Calu3 (cell line): ENCODE measurements at regions not wholly inside any gene's neighbourhood (a gene's known extent, or its start where the extent isn't known, plus 50 kb on each side); places are given as distances from the start of the nearest gene placed in this dataset.
"Not testable (repeated sequence)": the region's sequence is repeated elsewhere in the genome, so short reads cannot be mapped to it uniquely, and the experiment has no call there.

Experiments used
- BruUV-seq: library from RNA; stranded (reverse); fragments of 400-500 nt; replicated peaks from 2 replicates; lab custom pipeline; 2021; lab: Mats Ljungman, UMichigan
- CTCF ChIA-PET: fragments of 300-600 bp; sonication (Branson Sonifier 250); formaldehyde crosslinking; loops from one replicate; lab custom pipeline; 2022; ENCODE audit warnings: antibody characterized with exemption; lab: Charles Lee
- DNase-seq: peaks from one replicate; pipeline ENCODE4 v3.0.0; 2022
- H3K27ac Mint-ChIP-seq: one replicate; pipeline ENCODE4 v1.8.0; 2022; ENCODE audit warnings: mixed read lengths; ENCODE audit not compliant: unreplicated experiment
- H3K27me3 Mint-ChIP-seq: one replicate; pipeline ENCODE4 v1.8.0; 2022; ENCODE audit warnings: mixed read lengths; ENCODE audit not compliant: unreplicated experiment
- H3K36me3 Mint-ChIP-seq: one replicate; pipeline ENCODE4 v1.8.0; 2022; ENCODE audit warnings: mild to moderate bottlenecking, moderate library complexity, mixed read lengths; ENCODE audit not compliant: insufficient read depth, unreplicated experiment
- H3K4me1 Mint-ChIP-seq: one replicate; pipeline ENCODE4 v1.8.0; 2022; ENCODE audit warnings: mild to moderate bottlenecking, low read depth, mixed read lengths; ENCODE audit not compliant: unreplicated experiment
- H3K4me3 Mint-ChIP-seq: one replicate; pipeline ENCODE4 v1.8.0; 2022; ENCODE audit warnings: mild to moderate bottlenecking, low read depth, moderate library complexity, mixed read lengths; ENCODE audit not compliant: unreplicated experiment
- H3K9me3 Mint-ChIP-seq: one replicate; pipeline ENCODE4 v1.8.0; 2022; ENCODE audit warnings: low read depth, mixed read lengths; ENCODE audit not compliant: unreplicated experiment
- CTCF ChIP-seq: fragments of 200-600 bp; IDR thresholded peaks from one replicate; pipeline ENCODE4 v1.8.0; 2022; ENCODE audit warnings: antibody characterized with exemption; ENCODE audit not compliant: unreplicated experiment
- intact Hi-C: fragments of 100-400 bp; cut with micrococcal nuclease; formaldehyde crosslinking; loops from one replicate; pipeline ENCODE4 v1.10.0; 2022; ENCODE audit not compliant: unreplicated experiment

- H3K27ac Mint-ChIP-seq, CTCF ChIA-PET, H3K9me3 Mint-ChIP-seq, DNase-seq, intact Hi-C loops, BruUV-seq, H3K36me3 Mint-ChIP-seq, H3K4me3 Mint-ChIP-seq: not testable (repeated sequence)
- H3K4me1 Mint-ChIP-seq = peaks cover 14% of the 10 kb centered on the region
- H3K27me3 Mint-ChIP-seq = peaks cover 32% of the 10 kb centered on the region
These were observed 145.8 kb upstream of the NBPF11 start for GRCh38 chr1:148297852-148298251.

GRCh38 chr1:148296511-148296910, 144.4 kb upstream of the NBPF11 start:
- no peak overlapping the region for H3K4me3 Mint-ChIP-seq
- intact Hi-C loops = no loop called here
- no peak overlapping the region for H3K27ac Mint-ChIP-seq

GRCh38 chr1:148294116-148294807, 142.2 kb upstream of the NBPF11 start:
- no TSS peak for BruUV-seq
- DNase-seq = no peak
- Mint-ChIP-seq H3K27ac (no peak overlapping the region), H3K4me1 (peaks cover 14% of the 10 kb centered on the region), H3K27me3 (peaks cover 39% of the 10 kb centered on the region), H3K4me3 (no peak overlapping the region), H3K9me3 (peaks cover 10% of the 10 kb centered on the region), H3K36me3 (no peaks in the 10 kb centered on the region)
- TF ChIP-seq CTCF = no peak
- CTCF ChIA-PET = no interaction called here
- intact Hi-C loops = no loop called here

More at GRCh38 chr1:148296511-148296910, 144.4 kb upstream of the NBPF11 start:
- no peak for DNase-seq
- no TSS peak for BruUV-seq
- peaks cover 10% of the 10 kb centered on the region for H3K9me3 Mint-ChIP-seq
- peaks cover 14% of the 10 kb centered on the region for H3K4me1 Mint-ChIP-seq
- CTCF ChIA-PET = no interaction called here
- no peaks in the 10 kb centered on the region for H3K36me3 Mint-ChIP-seq
- H3K27me3 Mint-ChIP-seq = peaks cover 39% of the 10 kb centered on the region
- no peak for TF ChIP-seq CTCF

- TF ChIP-seq CTCF = no peak
- CTCF ChIA-PET = interaction anchor here (0.6 kb wide), 1 partner anchor 40 kb away, joined by 4 read pairs; no protein-coding TSS in a partner anchor
- intact Hi-C loops = no loop called here
- no peak overlapping the region for H3K27ac Mint-ChIP-seq
- peaks cover 10% of the 10 kb centered on the region for H3K9me3 Mint-ChIP-seq
- no peaks in the 10 kb centered on the region for H3K36me3 Mint-ChIP-seq
- no peak overlapping the region for H3K4me3 Mint-ChIP-seq
- BruUV-seq = no TSS peak
- peaks cover 39% of the 10 kb centered on the region for H3K27me3 Mint-ChIP-seq
- DNase-seq = no peak
- H3K4me1 Mint-ChIP-seq = peaks cover 14% of the 10 kb centered on the region
These were observed 141.6 kb upstream of the NBPF11 start for GRCh38 chr1:148293651-148294050.

GRCh38 chr1:148292915-148293314, 140.8 kb upstream of the NBPF11 start:
- CTCF ChIA-PET = interaction anchor here (0.6 kb wide), 1 partner anchor 40 kb away, joined by 4 read pairs; no protein-coding TSS in a partner anchor
- intact Hi-C loops = no loop called here
- Mint-ChIP-seq H3K4me1 (peaks cover 13% of the 10 kb centered on the region), H3K27me3 (peaks cover 39% of the 10 kb centered on the region), H3K36me3 (no peaks in the 10 kb centered on the region), H3K4me3 (no peak overlapping the region), H3K9me3 (peaks cover 10% of the 10 kb centered on the region), H3K27ac (no peak overlapping the region)
- no peak for TF ChIP-seq CTCF
- no TSS peak for BruUV-seq
- no peak for DNase-seq
